ENCODE measurements at regions not wholly inside any gene's neighbourhood (a gene's known extent, or its start where the extent isn't known, plus 50 kb on each side); places are given as distances from the start of the nearest gene placed in this dataset.
"Not testable (repeated sequence)": the region's sequence is repeated elsewhere in the genome, so short reads cannot be mapped to it uniquely, and the experiment has no call there.

- no peak for DNase-seq
These were observed 54.9 kb downstream of the NKX2-1 start for GRCh38 chr14:36465178-36465577.

DNA sequence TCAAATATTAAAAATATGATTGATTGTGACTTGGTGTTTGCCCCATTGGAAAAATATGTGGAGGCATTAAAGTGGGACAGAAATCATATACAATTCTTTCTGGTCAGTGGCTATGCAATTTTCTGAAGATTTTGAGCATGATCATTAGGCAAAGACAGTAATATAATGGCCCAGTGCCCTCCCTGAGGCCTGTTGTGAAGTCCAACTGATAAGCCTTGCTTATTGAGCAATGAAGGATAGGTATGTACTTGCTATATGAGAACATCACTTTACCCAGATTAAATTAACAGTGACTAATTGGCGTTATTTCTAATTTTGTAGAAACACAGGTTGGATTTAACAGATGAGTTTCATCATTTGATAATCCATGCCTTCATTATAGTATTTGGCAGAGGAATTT lies 57.1 kb downstream of the NKX2-1 start:
- DNase-seq = no peak

- no peak for DNase-seq
These were observed 64.8 kb downstream of the NKX2-1 start for GRCh38 chr14:36455241-36455627.

GRCh38 chr14:36454599-36455240 lies 65.3 kb downstream of the NKX2-1 start:
- no peak for DNase-seq

GRCh38 chr14:36452860-36453259 lies 67.2 kb downstream of the NKX2-1 start:
- no peak for DNase-seq

DNA sequence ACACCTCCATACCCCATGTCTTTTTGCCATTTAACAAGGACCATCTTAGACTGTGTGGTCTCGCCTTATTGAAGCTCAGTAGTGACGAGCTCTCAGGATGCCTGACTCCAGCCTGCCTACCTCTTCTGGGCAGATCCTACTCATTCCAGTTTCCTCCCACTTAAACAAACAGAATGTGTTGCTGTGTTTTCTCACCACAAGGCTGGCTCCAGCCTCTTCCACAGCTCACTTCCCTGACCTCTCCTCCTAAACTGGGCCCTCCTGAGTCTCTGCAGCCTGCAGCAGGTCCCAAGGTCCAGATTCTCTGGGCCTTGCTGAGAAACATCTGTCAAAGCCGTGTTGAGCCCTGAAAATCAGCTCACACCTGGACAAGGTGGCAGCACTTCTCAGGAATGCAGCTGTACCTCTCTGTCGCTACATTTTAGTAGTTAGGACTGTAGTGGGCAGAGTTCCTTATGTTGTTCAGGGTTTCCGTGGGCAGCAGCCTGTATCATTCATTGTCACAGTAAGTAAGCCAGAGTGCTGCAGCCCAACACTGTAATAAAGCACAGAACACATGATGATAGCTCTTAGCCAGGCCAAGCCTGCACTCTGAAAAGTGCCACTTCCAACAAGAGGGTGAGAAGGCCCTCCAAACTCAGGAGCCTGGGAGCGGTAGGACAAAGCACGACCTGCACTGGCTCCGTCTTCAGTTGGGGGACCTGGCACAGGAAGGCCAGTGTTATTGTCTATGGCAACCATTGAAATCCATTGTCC lies 68.5 kb downstream of the NKX2-1 start:
- no peak for DNase-seq

GRCh38 chr14:36450550-36450949 lies 69.5 kb downstream of the NKX2-1 start:
- no peak for DNase-seq

DNA sequence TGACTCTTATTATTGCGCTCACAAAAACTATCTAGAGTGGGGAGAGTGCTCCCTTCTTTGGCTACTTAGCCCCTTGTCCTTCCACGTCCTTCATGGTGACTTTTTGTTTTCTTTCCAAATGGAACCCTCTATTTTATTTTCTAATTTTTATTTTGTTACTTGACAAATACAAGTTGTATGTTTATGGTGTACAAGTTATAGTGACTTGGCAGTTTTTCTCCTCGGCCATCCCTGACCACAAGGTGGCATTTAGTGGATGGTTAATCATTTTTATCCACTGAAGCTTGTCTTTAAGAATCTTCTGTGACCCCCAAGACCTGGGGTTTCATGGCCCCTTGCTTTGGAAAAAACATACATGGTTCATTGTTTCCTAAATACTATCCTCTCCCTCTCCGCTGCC lies 70.1 kb downstream of the NKX2-1 start:
- no peak for DNase-seq

DNA sequence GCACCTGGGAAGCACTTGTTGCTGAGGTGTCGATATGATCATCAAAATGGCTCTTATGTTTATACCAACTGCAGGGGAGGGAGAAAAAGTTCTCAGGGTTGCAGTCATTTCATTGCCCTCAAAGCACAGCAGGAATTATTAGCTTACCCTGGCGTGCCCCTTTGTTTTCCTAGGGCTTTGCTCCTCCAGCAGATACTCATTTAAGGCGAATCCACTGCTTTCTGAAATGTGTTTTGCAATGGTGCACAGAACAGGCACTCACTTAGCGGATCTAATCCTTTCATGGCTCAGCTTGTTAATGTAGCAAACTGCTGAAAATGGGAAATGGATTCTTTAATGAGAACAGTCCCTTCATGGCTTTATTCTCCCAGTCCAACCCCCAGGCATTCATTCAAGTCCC lies 76.7 kb downstream of the NKX2-1 start:
- DNase-seq = no peak

DNA sequence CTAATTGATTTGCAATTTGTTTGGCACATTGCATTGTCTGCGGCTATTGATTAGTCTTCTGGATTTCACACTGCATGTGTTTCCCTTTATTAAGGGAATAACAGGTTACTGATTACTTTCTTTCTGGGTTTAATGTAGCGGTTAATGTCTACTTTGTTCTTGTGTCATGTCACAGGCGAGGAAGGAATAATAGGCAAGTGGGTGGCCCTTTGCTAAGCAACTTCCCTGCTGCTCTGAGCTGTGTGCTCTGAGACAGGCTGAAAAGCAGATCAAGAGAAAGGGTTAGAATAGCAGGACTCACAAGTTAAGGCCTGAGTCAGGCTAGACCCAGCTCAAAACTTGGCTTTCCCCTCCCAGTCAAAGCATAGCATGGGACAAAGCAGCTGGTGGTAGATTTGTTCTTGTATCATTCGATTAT lies 77.2 kb downstream of the NKX2-1 start:
- no peak for DNase-seq

- DNase-seq = no peak
These were observed 78.7 kb downstream of the NKX2-1 start for GRCh38 chr14:36441283-36441682.

DNA sequence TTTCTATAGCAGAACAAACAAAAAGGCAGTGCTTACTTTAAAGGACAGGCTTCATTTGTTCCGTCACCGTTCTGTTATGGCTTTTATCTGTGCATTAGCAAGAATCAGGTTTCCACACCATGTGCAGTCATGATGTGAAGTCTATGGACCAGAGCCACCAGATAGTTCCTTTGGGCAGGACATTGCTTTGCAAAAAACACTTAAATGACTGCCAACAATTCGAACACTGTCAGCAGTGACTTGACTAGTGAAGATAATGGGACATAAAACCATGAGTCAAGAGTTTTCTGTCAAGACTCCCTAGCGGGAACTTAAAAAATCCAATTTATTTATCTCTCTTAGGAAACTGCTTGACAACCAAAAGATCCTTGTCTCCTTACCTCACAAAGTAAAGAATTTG lies 80.3 kb downstream of the NKX2-1 start:
- no peak for DNase-seq

- DNase-seq = no peak
These were observed 81.1 kb downstream of the NKX2-1 start for GRCh38 chr14:36438883-36439282.

- no peak for DNase-seq
These were observed 89.4 kb downstream of the NKX2-1 start for GRCh38 chr14:36430662-36431084.

GRCh38 chr14:36430169-36430568 lies 89.9 kb downstream of the NKX2-1 start:
- DNase-seq = no peak

- DNase-seq = no peak
These were observed 90.3 kb downstream of the NKX2-1 start for GRCh38 chr14:36429692-36430091.

DNA sequence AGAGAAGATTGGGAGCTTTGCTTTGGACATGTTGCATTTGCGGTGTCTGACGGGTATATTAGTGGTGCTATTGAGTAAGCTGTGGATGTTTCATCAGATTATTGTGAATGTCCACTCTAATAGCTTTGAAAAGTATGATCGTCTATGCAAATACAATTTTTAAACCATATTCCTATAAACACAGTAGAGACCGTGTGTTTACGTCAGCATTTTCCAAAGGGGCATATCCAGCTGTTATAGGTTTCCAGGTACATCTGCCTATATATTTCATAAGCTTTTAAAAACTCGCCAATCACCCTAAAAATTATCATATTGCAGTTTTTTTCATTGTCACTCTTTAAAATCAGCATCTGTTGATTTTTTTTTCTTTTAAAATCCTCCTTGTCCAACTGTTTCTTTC lies 91.7 kb downstream of the NKX2-1 start:
- no peak for DNase-seq

DNA sequence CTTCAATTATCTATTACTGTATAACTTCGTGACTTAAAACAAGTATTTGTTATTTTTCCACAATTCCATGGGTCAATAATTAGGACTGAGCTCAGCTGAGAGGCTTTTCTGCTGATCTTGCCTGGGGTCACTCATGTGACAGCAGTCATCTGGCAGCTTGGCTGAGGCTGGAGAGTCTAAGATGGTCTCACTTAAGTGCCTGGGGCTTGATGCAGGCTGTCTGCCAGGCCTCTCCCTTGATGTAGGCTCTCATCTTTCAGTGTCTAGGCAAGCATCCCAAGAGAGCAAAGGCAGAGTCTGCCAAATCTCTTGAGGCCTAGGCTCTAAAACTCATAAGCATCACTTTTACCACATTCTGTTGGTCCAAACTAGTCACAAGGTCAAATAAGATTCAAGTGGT lies 93.2 kb downstream of the NKX2-1 start:
- DNase-seq = no peak

- no peak for DNase-seq
These were observed 93.9 kb downstream of the NKX2-1 start for GRCh38 chr14:36426113-36426512.

DNA sequence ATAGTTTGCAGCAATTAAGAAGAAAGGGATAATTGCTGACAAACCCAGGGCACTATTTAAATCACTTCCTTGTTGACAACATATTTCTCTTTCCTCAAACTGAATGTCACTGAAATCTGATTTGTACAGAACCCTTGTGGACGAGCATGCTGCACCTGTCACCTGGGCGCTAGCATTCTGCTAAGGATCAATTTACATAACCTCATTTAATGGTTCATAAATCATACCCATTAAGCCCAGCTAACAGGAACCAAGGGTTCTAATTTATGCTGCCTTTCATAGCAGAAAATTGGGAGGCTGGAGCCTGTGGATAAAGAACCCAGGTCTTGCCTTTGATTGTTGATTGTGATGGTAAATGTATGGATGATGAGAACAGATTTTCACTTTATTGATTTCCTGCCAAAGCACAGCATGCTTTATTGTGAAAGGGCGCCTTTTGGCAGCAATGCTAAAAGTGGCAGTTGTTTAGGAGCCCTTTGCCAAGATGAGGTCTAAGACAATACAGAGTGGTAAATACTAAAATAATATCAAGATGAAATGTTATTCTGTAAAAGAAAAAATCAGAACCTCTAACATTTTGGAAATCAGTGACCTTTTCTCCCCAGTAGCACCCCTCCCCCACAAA lies 95.4 kb downstream of the NKX2-1 start:
- no peak for DNase-seq

DNA sequence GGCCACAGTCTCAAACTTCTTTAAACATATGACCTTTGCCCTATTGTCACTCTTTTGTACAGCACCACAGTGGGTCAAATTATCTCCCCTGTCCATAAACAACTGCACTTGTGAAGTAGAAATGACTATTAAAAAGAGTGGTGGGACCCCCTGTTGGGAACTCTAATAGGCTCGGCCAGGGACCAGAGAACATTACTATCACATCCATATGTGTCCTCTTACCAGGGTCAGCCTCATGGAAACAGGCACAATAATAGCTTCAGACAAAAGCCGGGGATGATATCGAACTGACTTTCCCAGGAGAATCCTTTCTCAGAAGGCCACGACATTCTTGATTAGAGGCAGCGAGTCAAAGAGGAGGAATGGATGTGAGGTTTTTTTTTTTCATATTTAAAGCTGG lies 96.6 kb downstream of the NKX2-1 start:
- no peak for DNase-seq

- DNase-seq = no peak
These were observed 99.8 kb upstream of the MBIP start for GRCh38 chr14:36420149-36420687.

- no peak for DNase-seq
These were observed 98.5 kb upstream of the MBIP start for GRCh38 chr14:36418937-36419336.

DNA sequence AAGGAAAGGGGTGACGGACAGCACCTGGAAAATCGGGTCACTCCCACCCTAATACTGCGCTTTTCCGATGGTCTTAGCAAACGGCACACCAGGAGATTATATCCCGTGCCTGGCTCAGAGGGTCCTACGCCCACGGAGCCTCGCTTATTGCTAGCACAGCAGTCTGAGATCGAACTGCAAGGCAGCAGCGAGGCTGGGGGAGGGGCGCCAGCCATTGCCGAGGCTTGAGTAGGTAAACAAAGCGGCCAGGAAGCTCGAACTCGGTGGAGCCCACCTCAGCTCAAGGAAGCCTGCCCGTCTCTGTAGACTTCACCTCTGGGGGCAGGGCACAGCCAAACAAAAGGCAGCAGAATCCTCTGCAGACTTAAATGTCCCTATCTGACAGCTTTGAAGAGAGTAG lies 91.5 kb upstream of the MBIP start:
- DNase-seq = not testable (repeated sequence)

All from stimulated activated CD4-positive, alpha-beta T cell treated with anti-CD3 and anti-CD28 coated beads, Interleukin-1b, Interleukin-23, amount 100 ng/mL, for 48 hours (primary cell).